K562 (cell line): ENCODE measurements at regions not wholly inside any gene's neighbourhood (a gene's known extent, or its start where the extent isn't known, plus 50 kb on each side); places are given as distances from the start of the nearest gene placed in this dataset.

ENCODE experiments used
- CEBPG ChIP-seq, 3 experiments: fragments of 200-800 bp in 1 of 3; sonication (Bioruptor generic) in 1 of 3; sonication (generic) in 1 of 3; formaldehyde crosslinking in 1 of 3; IDR thresholded peaks in 2 of 3; conservative IDR thresholded peaks in 1 of 3; 2 replicates each; pipeline versions ENCODE4 v1.6.1 to v1.8.0; 2016 to 2022; ENCODE audit warnings: missing compliant biosample characterization in 2 of 3, missing genetic modification characterization in 2 of 3, mild to moderate bottlenecking in 1 of 3, missing genetic modification reagents in 1 of 3
- E2F1 ChIP-seq: sonication (generic); formaldehyde crosslinking; IDR thresholded peaks from 2 replicates; pipeline ENCODE4 v1.8.1; 2023; ENCODE audit warnings: mild to moderate bottlenecking, missing genetic modification reagents, moderate library complexity
- EP300 ChIP-seq: IDR thresholded peaks from 2 replicates; pipeline ENCODE4 v1.6.1; 2012; ENCODE audit warnings: low read length, improper control_type of control experiment
- GABPB1 ChIP-seq: sonication (generic); formaldehyde crosslinking; IDR thresholded peaks from 2 replicates; pipeline ENCODE4 v1.8.0; 2022; ENCODE audit warnings: mild to moderate bottlenecking, missing genetic modification reagents
- GATAD2A ChIP-seq: fragments of 450-650 bp; IDR thresholded peaks from 2 replicates; pipeline ENCODE4 v1.6.1; 2017
- KHSRP ChIP-seq: fragments of 450-650 bp; IDR thresholded peaks from 2 replicates; pipeline ENCODE4 v1.6.1; 2017
- NFYB ChIP-seq: IDR thresholded peaks from 2 replicates; pipeline ENCODE4 v1.6.1; 2011; ENCODE audit warnings: mild to moderate bottlenecking, moderate library complexity; ENCODE audit not compliant: insufficient read length; ENCODE audit errors: extremely low read depth
- PREB ChIP-seq: sonication (generic); formaldehyde crosslinking; IDR thresholded peaks from 2 replicates; pipeline ENCODE4 v1.8.1; 2023; ENCODE audit warnings: mild to moderate bottlenecking, missing genetic modification reagents
- RBM25 ChIP-seq: fragments of 200-400 bp; formaldehyde crosslinking; IDR thresholded peaks from 2 replicates; pipeline ENCODE4 v1.6.1; 2018; ENCODE audit warnings: low read length, low read depth, moderate library complexity; ENCODE audit not compliant: severe bottlenecking
- SMAD2 ChIP-seq: fragments of 150-350 bp; IDR thresholded peaks from 2 replicates; pipeline ENCODE4 v1.6.1; 2014; ENCODE audit warnings: low read depth, mild to moderate bottlenecking, low read length
- SRSF7 ChIP-seq: fragments of 200-400 bp; formaldehyde crosslinking; optimal IDR thresholded peaks from 2 replicates; pipeline ENCODE3; 2017; ENCODE audit warnings: mild to moderate bottlenecking, low read depth, low read length
- SRSF9 ChIP-seq: fragments of 200-400 bp; formaldehyde crosslinking; IDR thresholded peaks from 2 replicates; pipeline ENCODE4 v1.6.1; 2017; ENCODE audit warnings: low read depth, low read length, borderline replicate concordance
- TBP ChIP-seq: optimal IDR thresholded peaks from 2 replicates; pipeline ENCODE3; 2011; ENCODE audit warnings: low read depth, low read length, improper control_type of control experiment
- U2AF1 ChIP-seq: fragments of 200-400 bp; formaldehyde crosslinking; optimal IDR thresholded peaks from 2 replicates; pipeline ENCODE3; 2017; ENCODE audit warnings: mild to moderate bottlenecking, low read depth, low read length, moderate library complexity
- ZEB2 ChIP-seq: fragments of 450-650 bp; IDR thresholded peaks from 2 replicates; pipeline ENCODE4 v1.6.1; 2016
- ZFP30 ChIP-seq: fragments of 250-450 bp; sonication (Bioruptor Pico); IDR thresholded peaks from 2 replicates; pipeline ENCODE4 v1.8.0; 2022; ENCODE audit warnings: moderate library complexity, mild to moderate bottlenecking, inconsistent platforms, borderline replicate concordance
- ZNF174 ChIP-seq: fragments of 250-450 bp; sonication (Bioruptor Pico); IDR thresholded peaks from 2 replicates; pipeline ENCODE4 v1.4.0; 2020; ENCODE audit warnings: mild to moderate bottlenecking
- ZNF445 ChIP-seq: fragments of 250-450 bp; sonication (Bioruptor Pico); IDR thresholded peaks from 2 replicates; pipeline ENCODE4 v1.4.0; 2020; ENCODE audit warnings: low read depth, mild to moderate bottlenecking, moderate library complexity
- ZNF717 ChIP-seq: fragments of 250-450 bp; sonication (Bioruptor Pico); IDR thresholded peaks from 2 replicates; pipeline ENCODE4 v1.5.0; 2021
- TF ChIP-seq, protein P1 (sequence below), 2 experiments: fragments of 450-650 bp in 1 of 2; sonication (generic) in 1 of 2; formaldehyde crosslinking in 1 of 2; IDR thresholded peaks in 1 of 2; conservative IDR thresholded peaks in 1 of 2; 2 replicates each; pipeline versions ENCODE4 v1.6.1 to v1.8.1; 2016 to 2023; ENCODE audit warnings: mild to moderate bottlenecking in 2 of 2, moderate library complexity in 2 of 2, inconsistent platforms in 1 of 2, missing genetic modification reagents in 1 of 2
- TF ChIP-seq, protein P2 (sequence below): sonication (generic); formaldehyde crosslinking; IDR thresholded peaks from 2 replicates; pipeline ENCODE4 v1.8.0; 2022; ENCODE audit warnings: mild to moderate bottlenecking, missing genetic modification reagents

DNA sequence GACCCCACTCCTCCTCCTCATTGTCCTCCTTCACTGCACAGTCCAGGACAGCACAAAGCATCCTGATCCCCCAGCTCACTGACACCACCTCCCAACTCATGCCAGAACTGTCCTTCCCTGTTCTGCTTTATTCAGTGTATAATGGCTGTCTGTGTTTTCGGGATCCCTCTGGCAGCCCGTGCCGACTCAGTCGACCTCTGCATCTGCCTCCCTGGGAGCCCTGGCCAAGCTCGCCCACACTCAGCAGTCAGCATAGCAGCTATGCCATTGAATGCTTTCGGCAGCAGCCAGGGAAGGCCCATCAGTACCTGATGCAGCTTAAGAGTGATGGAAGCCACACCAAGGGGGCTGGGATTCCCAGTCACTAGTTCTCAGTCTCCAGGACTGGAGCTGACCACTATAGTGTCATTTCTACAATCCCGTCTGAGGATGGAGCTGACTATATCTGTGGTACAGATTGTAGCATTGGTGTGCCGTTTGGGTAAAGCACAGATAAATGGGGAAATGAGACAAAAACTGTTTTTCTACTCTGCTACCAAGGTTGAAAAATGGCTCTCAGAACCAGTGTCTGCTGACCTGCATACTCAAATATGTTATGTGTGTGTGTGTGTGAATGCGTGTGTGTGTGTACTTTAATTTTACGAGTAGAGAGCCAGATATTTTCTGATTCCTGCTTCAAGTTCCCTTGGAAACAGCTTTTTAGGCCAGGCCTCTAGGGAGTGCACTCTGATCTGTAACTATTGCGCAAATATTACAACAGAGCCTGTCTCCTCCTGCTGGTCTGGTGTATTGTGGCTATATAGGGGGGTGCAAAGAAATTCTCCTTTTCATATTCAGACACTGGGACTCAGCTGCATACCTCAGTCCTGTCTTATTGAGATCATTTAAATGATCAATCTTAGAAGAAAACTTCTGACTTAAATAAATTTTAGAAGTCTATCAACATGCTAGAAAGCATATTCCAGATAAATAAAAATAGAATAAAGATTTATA, 78.8 kb upstream of the TOP3B start (continued):
- TF ChIP-seq PREB, result no peak
- peak; percentile 65; the same call in 1 of the 2 replicates for TF ChIP-seq E2F1 (CRISPR knock-in tag)
- TF ChIP-seq RBM25, result no peak
- peak; percentile 29; the same call in 1 of the 2 replicates for TF ChIP-seq EP300
- TF ChIP-seq SRSF9, result no peak
- TF ChIP-seq, protein P1, sequence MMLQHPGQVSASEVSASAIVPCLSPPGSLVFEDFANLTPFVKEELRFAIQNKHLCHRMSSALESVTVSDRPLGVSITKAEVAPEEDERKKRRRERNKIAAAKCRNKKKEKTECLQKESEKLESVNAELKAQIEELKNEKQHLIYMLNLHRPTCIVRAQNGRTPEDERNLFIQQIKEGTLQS (IDR thresholded peaks at IDR 0.05), result no peak
- TF ChIP-seq, protein P1 (CRISPR knock-in tag; conservative IDR thresholded peaks at IDR 0.05), result no peak
- no peak for TF ChIP-seq SMAD2
- 0 out of 2 replicates have a peak, but pooled peaks have one; percentile 56 for TF ChIP-seq ZFP30
- no peak for TF ChIP-seq NFYB
- TF ChIP-seq, protein P2, sequence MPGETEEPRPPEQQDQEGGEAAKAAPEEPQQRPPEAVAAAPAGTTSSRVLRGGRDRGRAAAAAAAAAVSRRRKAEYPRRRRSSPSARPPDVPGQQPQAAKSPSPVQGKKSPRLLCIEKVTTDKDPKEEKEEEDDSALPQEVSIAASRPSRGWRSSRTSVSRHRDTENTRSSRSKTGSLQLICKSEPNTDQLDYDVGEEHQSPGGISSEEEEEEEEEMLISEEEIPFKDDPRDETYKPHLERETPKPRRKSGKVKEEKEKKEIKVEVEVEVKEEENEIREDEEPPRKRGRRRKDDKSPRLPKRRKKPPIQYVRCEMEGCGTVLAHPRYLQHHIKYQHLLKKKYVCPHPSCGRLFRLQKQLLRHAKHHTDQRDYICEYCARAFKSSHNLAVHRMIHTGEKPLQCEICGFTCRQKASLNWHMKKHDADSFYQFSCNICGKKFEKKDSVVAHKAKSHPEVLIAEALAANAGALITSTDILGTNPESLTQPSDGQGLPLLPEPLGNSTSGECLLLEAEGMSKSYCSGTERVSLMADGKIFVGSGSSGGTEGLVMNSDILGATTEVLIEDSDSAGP (CRISPR knock-in tag), result 0 out of 2 replicates have a peak, but pooled peaks have one; percentile 29
- TF ChIP-seq GATAD2A, result no peak
- no peak for TF ChIP-seq ZNF445 (CRISPR knock-in tag)
- peak; percentile 66 for TF ChIP-seq CEBPG (CRISPR knock-in tag; IDR thresholded peaks at IDR 0.05)
- no peak for TF ChIP-seq CEBPG (tag; conservative IDR thresholded peaks at IDR 0.05 in 1 of 2, IDR thresholded peaks at IDR 0.05 in 1 of 2)
- TF ChIP-seq KHSRP, result no peak
- TF ChIP-seq GABPB1 (CRISPR knock-in tag), result no peak
- peak; percentile 81; the same call in 1 of the 2 replicates for TF ChIP-seq ZNF717 (CRISPR knock-in tag)
- TF ChIP-seq ZEB2, result no peak
- no peak for TF ChIP-seq U2AF1
- TF ChIP-seq SRSF7, result no peak
- TF ChIP-seq ZNF174 (CRISPR knock-in tag), result no peak
- TF ChIP-seq TBP, result peak; percentile 44
